Sciatic nerve (tissue), 2 donors: ENCODE measurements at regions not wholly inside any gene's neighbourhood (a gene's known extent, or its start where the extent isn't known, plus 50 kb on each side); places are given as distances from the start of the nearest gene placed in this dataset.

Experiments
- ATAC-seq: fragments of 200-7000 bp; cut with Tn5 transposase; one replicate; pipeline ENCODE4 v1.9.1; 2020; ENCODE audit warnings: mild to moderate bottlenecking, moderate library complexity
- DNase-seq: peaks from one replicate; pipeline ENCODE4 v3.0.0-alpha.2; 2020; ENCODE audit warnings: low spot score
- intact Hi-C: fragments of 100-400 bp; cut with DNase I; formaldehyde crosslinking; loops from one replicate; pipeline ENCODE4 v1.14.2; 2022
- donor health status: DM: no; HTN: no; CAD: no.
- donor health status: DM: no; HTN: no; CAD: no.

DNA sequence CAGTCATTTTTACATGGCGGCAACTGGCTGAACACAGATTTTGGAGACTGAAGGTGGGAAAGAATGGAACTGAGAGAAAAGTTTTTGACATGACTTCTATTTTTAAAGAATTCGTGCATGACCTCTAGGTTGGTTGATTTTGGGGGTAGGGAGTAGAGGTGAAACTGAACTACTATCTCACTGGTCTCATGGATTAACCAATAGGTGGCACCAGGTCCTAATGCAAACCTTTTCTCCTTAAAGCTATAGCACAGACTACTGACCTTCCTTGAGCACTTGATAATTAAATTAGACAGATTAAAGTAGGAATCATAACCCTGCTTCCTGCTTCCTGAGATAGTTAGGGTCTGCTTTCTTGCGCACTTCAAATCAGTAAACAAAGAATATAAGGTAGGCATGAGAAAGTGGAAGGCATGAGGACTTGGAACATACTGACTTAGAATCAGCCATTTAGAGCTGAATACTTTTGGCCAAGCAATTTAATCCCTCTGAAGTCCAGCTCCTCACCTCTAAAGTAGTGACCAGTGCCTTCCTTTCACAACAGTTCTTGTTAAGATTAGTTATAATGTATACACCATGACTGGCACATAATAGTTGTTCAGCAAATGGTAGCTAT, 206.0 kb downstream of the CENPF start:
- intact Hi-C loops, result no loop called here
- no peak for ATAC-seq
- no peak for DNase-seq

DNA sequence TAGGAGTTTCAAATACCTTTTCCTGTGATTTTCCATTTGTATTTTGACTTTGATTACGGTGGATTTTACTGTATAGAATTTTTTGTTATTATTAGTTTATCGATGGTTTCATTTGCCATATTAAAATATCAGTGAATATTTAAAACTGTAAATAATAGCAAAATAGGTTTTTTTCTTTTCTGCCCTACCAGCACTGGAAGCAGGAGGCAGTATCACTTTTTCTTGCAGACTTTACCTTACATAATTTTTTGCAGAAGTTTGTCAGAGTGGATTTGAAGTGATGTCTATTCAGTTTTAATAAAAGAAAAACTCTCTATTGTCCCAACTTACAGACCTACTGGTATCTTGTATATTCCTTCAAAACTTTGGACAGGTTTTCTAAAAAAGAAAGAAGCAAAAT, 213.6 kb downstream of the CENPF start:
- DNase-seq (no peak), ATAC-seq (no peak)
- intact Hi-C loops, result no loop called here

GRCh38 chr1:214823311-214824117, 220.5 kb downstream of the CENPF start:
- intact Hi-C loops, result no loop called here
- no peak for DNase-seq
- ATAC-seq, result no peak

DNA sequence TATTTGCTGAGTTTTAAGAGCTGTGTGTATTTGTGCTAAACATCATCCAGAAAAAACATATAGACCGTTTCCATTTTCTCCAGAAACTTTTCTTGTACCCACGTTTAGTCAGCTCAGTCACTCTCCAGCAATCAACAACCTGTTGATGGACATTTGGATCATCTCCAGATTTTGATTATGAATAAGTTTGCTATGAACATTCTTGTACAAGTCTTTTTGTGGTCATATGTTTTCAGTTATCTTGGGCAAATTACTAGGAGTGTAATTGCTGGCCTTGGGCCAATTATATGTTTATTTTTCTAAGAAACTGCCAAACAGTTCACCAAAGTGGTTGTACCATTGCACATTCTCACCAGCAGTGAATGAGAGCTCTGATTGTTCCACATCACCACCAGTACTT, 221.8 kb downstream of the CENPF start:
- DNase-seq, result no peak
- ATAC-seq, result no peak
- intact Hi-C loops, result no loop called here

DNA sequence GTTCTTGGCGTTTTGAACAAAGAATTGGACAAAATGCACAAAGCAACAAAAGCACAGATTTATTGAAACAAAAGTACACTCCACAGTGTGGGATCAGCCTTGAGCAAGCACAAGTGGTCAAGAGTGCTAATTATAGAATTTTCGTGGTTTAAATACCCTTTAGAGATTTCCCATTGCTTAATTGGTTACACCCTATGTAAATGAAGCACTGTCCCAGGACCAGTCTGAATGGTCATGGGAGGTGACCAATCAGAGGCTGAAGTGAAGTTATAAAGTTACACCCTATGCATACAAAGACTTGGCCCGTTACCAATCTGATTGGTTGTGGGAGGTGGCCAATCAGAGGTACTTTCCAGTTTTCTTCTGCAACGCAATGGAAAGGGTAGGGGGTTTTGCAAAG, 223.6 kb downstream of the CENPF start:
- no peak for ATAC-seq
- intact Hi-C loops, result no loop called here
- no peak for DNase-seq

- DNase-seq (no peak), ATAC-seq (no peak)
- intact Hi-C loops, result no loop called here
These were observed 224.9 kb downstream of the CENPF start for GRCh38 chr1:214827883-214828282.

DNA sequence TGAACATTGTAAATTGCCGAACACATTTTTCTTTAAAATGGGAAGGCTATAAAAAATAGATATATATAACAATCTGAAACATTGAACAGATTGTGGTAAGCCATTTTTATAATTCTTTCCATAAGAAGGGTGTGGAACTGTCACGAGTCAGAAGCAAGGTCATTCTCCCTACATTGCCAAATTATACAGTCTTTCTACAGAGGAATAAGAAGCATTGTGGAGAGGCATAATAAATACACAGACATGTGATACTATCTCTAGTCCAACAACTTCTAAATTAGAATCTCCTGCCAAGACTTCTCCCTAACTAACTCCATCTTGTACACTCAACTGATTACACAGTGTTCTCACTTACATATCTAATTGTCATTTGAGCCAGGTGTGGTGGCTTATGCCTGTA, 227.9 kb downstream of the CENPF start:
- DNase-seq, result no peak
- no peak for ATAC-seq
- intact Hi-C loops, result no loop called here

DNA sequence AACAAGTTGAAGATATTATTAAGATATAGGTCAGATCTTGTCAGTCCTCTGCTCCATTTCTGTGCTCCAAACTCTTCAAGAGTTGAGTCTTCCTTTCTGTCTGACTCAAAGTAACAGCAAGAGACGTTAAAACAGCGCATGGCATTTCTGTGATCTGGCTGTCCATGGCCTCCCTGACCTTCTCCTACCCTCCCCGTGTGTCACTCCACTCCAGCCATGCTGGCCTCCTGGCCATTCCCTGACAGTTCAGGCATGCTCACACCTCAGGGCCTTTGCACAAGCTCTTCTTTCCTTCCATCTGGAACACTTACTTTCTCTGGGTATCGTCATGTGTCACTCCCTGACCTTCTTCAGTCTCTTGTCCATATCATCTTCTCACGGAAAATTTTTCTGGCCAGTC, 229.0 kb downstream of the CENPF start:
- ATAC-seq, result no peak
- intact Hi-C loops, result no loop called here
- no peak for DNase-seq

- intact Hi-C loops, result no loop called here
- DNase-seq (no peak), ATAC-seq (peak; percentile 75)
These were observed 230.3 kb downstream of the CENPF start for GRCh38 chr1:214833178-214833756.

DNA sequence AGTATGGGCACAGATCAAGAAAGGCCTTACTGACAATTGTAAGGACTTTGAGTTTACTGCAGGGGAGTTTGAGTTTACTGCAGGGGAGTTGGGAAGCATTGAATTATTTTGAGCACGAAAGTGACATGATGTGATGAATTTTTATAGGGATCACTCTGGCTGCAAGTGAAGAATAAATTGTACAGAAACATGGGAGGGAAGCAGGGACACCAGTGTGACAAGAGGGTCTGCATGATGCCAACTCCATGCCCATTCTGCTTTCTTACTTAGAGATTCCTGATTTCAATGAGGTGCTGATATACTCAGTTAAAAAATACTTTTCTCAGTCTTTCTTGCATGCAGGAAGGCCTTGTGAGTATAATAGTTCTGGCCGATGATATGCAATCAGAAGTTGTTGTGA, 234.4 kb downstream of the CENPF start:
- DNase-seq, result no peak
- ATAC-seq, result no peak
- intact Hi-C loops, result no loop called here

DNA sequence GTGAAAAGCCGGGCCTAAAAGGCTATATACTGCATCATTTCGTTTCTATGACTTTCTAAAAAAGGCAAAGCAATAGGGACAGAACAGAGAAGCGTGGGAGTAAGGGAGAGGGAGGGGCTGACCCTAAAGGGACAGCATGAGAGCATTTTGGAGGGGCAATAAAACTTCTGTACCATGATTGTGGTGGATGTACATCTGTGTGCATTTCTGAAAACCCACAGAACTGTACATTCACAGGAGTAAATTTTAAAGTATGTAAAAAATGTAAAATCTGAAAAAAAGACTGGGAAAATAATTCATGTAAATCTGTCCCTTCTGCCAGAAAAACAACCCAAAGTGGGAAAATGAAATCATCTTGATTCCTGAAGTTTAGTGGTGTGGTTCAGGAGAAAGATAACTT, 235.4 kb downstream of the CENPF start:
- intact Hi-C loops, result no loop called here
- ATAC-seq (no peak), DNase-seq (no peak)

GRCh38 chr1:214840356-214840755, 237.4 kb downstream of the CENPF start:
- DNase-seq, result no peak
- intact Hi-C loops, result no loop called here
- no peak for ATAC-seq

DNA sequence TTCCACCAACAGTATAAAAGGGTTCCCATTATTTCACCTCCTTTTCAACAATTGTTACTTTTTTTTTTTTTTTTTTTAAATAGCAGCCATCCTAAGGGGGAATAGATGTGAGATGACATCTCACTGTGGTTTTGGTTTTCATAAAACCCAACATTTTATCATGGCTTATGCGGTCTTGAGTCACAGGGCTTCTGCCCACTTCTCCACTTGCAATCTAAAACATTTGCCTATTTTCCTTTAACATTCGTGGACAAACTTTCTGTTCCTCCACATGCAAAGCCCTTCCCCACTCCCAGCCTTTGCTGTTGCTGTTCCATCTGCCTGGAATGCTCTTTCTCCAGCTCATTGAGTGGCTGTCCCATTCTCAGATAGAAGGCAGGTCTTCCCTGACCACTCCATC, 239.7 kb upstream of the KCNK2 start:
- intact Hi-C loops, result no loop called here

GRCh38 chr1:214843281-214843680, 239.3 kb upstream of the KCNK2 start:
- DNase-seq, result no peak
- intact Hi-C loops, result no loop called here
- ATAC-seq, result no peak

More for the DNA sequence above, 239.7 kb upstream of the KCNK2 start:
- ATAC-seq, result no peak
- no peak for DNase-seq

GRCh38 chr1:214844319-214844718, 238.2 kb upstream of the KCNK2 start:
- DNase-seq (no peak), ATAC-seq (no peak)
- intact Hi-C loops, result no loop called here

GRCh38 chr1:214846276-214846675, 236.3 kb upstream of the KCNK2 start:
- no peak for ATAC-seq
- intact Hi-C loops, result no loop called here
- DNase-seq, result no peak

GRCh38 chr1:214847071-214847810, 235.3 kb upstream of the KCNK2 start:
- no peak for ATAC-seq

DNA sequence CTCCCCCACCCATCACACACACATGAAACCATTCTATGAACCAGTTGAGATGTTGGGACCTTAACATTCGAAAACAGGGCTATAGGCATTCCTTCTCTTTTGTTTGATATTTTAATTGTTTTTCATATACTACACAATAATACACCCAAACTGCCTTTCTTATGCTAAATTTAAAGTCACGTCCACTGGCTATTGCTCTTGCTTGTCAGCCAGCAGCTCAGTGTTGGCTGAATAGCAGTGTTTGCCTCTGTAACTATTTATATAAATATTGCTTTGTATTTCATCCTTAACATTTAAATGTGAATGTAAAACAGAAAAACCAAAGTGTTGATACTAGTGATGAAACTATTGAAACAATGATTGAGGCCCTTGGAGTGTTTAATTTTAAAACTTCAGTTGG, 234.4 kb upstream of the KCNK2 start:
- DNase-seq (no peak), ATAC-seq (no peak)
- intact Hi-C loops, result no loop called here

More at GRCh38 chr1:214847071-214847810, 235.3 kb upstream of the KCNK2 start:
- no peak for DNase-seq
- intact Hi-C loops, result no loop called here

- DNase-seq, result no peak
- ATAC-seq, result peak; percentile 76
- intact Hi-C loops, result no loop called here
These were observed 232.0 kb upstream of the KCNK2 start for GRCh38 chr1:214850432-214851050.
